ENCODE measurements at regions not wholly inside any gene's neighbourhood (a gene's known extent, or its start where the extent isn't known, plus 50 kb on each side); places are given as distances from the start of the nearest gene placed in this dataset.

DNA sequence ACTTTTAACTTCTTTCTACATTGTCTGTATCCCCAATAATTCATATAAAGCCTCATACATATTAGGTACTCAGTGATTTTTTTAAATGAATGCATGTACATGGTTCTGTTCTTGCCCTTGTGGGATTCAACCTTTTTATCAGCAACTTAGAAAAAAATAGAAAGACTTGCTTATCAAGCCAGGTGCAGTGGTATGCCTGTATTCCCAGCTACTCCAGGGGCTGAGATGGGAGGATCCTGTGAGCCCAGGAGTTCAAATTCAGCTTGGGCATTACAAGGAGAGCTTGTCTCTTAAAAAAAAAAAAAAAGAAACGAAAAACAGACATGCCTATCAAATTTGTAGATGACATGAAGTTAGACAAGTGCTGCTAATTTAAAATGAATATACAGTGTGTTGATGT is 54.2 kb upstream of the MYCBP2 start:
- no peak for DNase-seq (ENCODE audit: low read depth)

DNA sequence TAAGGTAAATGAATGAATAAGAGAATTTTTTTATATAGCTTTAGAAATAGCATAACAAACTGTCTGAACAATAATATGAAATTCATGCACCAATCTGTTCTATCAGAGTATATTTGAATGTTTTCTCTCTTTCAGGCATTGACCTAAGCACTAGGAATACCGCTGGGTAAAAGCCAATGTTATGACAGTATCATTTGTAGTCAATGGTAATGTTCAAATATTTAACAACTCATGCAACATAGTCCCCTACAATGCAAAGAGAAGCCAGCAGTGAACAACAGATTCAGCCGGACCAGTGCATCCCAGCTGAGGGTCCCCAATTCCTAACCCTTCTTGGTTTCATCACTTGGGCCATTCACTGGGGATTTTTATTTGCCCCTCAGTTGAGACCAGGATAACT is 52.6 kb upstream of the MYCBP2 start:
- no peak for DNase-seq (ENCODE audit: low read depth)

DNA sequence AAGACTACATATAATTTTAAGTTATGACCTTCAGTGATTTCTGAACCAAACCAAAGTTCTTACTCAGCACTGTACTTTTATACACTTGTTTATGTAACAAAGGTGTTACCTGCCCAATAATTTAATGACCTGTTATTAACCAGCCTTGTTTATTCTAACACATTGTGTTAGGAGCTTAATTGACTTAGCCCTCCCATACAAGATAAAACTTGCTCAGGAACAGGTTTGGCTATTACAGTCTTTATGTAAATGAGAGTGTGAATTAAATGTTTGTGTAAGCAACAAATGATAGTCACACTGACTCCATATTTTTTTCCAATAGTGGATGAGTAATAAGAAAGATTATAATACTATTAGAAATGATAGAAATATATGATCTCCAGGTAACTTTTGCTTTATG is 51.8 kb upstream of the MYCBP2 start:
- DNase-seq (ENCODE audit: low read depth) = no peak

DNA sequence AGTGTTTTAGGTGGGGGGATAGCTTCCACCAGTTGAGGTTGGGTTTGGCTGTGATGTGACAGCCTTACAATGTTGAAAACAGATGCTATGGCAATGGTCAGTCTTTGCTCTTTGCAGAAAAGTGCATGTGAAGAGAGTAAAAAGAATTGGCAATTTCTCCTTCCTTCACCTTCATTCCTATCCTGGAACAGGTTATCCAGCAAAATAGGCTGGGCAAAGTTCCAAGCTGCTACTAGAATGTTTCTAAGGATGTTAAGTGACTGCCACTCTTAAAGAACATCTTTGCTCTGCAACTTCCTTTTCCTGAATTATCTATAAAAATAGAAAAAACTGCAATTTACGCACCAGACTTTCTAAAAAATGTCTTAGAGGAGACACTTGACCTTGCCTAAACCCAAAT is 50.1 kb upstream of the MYCBP2 start:
- DNase-seq (ENCODE audit: low read depth) = no peak
